C1 segment of cervical spinal cord (tissue), 14 donors: ENCODE measurements at regions not wholly inside any gene's neighbourhood (a gene's known extent, or its start where the extent isn't known, plus 50 kb on each side); places are given as distances from the start of the nearest gene placed in this dataset.

Source experiments
- DNase-seq, 14 donors: peaks; one replicate each; lab custom pipeline; 2025; lab: John Stamatoyannopoulos, UW

- no peak for DNase-seq
These were observed 153.7 kb downstream of the KLF6 start for GRCh38 chr10:3631291-3631690.

GRCh38 chr10:3625959-3626751, 158.9 kb downstream of the KLF6 start:
- DNase-seq, result no peak

DNA sequence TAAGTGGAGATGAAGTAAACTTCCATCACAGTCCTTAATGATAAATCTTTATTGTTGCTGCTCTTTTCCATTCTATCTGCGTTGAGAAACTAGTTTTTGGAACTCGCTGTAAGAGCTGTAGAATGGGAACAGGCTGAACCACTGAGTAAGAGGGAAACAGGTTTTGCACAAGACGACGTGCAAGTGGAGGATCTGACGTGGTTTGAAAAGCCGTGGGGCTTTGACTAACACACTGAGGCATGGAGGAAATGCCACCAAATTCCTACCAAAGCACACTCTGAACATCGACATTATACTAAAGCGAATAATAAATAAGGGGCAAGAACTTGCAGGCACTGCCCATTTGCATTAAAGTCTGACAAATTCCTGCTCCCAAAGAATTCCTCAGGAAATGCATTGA, 160.6 kb downstream of the KLF6 start:
- no peak for DNase-seq

GRCh38 chr10:3623746-3624145, 161.3 kb downstream of the KLF6 start:
- no peak for DNase-seq

- DNase-seq, result no peak
These were observed 162.0 kb downstream of the KLF6 start for GRCh38 chr10:3622845-3623621.

DNA sequence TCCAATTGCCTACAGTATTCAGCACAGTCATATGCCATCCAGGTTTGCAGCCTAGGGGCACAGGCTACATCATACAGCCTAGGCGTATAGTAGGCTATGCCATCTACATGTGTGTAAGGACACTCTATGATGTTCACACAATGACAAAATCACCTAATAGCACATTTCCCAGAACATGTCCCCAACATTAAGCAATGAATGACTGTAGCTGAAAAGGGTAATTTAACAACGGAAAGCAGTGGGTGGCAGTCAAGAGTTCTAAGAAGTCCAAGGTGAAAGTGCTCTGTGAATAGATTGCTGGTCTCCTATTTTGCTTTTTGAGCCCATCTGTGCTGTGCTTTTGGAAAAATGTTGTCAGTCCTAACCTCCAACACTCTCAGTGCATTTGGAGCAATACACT, 162.6 kb downstream of the KLF6 start:
- no peak for DNase-seq

GRCh38 chr10:3620818-3621217, 164.2 kb downstream of the KLF6 start:
- no peak for DNase-seq

GRCh38 chr10:3619241-3619640, 165.8 kb downstream of the KLF6 start:
- no peak for DNase-seq

DNA sequence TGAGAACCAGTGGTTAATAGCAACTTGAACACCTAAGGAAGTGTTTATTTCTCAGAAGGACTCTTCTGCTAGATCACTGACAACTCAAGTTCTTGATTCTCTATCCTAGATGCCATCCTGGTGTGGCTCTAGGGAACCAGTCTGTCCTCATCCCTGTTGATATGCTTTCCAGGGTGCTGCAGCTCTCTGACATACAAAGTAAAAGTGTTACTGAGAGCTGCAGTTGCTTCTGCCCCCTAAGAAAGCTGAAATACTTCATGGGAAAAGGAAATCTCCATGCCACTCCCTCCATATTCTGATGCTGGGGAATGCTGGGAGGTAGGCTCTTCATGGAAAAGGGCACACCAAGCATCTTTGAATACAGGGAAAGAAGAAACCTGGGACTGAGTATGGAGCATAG, 168.1 kb downstream of the KLF6 start:
- no peak for DNase-seq

GRCh38 chr10:3613318-3613717, 171.7 kb downstream of the KLF6 start:
- DNase-seq, result no peak

GRCh38 chr10:3612183-3613001, 172.6 kb downstream of the KLF6 start:
- DNase-seq, result no peak

DNA sequence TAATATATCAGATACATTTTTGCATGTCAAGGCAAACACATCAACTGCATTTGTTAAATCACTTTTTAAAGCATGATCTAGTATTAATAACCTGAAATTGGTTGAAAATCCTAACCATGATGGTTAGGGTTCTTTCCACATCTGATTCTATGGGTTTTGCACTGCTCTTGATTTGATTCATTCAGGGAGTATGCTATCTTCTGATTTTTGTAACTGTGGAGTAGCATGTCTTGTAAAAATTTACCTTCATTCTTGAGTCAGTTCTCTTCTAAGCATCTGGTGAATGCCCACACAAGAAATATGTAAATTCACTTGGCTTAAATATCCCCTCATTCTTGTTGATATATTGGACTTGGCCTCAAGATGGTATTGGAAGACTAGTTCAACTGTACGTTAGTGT, 178.7 kb downstream of the KLF6 start:
- no peak for DNase-seq

- DNase-seq, result no peak
These were observed 179.1 kb downstream of the KLF6 start for GRCh38 chr10:3605882-3606281.

GRCh38 chr10:3595736-3596135, 189.3 kb downstream of the KLF6 start:
- DNase-seq, result no peak

DNA sequence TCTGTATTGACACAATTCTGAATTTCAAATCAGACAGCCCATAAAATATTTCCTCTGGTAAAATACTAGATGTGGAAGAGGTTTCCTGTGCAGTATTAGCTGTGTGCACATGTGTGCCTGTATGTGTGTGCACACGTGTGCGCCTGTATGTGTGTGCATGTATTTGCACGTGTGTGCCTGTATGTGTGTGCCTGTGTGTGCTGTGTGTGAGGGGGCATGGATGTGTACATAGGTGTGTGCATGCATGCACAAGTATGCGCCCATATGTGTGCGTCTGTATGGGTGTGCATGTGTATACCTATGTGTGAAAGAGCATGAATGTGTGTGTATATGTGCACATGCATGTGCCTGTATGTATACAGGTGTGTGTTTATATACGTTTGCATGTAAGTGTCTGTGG, 191.4 kb downstream of the KLF6 start:
- no peak for DNase-seq

GRCh38 chr10:3592424-3592823, 192.6 kb downstream of the KLF6 start:
- no peak for DNase-seq

DNA sequence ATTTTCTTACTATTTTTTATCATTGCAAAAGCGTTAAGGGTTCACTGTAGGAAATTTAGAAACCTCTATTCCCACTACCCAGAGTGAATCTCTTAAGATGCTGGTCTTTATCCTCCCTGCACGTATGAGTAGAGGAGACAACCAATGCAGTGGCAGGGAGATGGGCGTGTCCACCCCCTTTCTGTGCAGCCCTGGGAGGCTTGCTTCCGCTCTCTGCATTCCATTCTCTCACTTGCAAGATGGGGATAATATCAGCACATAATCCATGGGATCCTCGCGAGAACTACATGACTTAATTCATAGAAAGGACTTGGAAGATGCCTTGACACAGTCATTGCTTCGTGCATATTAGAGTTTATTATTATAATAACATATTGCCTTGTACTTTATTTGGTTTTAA, 196.2 kb downstream of the KLF6 start:
- no peak for DNase-seq

DNA sequence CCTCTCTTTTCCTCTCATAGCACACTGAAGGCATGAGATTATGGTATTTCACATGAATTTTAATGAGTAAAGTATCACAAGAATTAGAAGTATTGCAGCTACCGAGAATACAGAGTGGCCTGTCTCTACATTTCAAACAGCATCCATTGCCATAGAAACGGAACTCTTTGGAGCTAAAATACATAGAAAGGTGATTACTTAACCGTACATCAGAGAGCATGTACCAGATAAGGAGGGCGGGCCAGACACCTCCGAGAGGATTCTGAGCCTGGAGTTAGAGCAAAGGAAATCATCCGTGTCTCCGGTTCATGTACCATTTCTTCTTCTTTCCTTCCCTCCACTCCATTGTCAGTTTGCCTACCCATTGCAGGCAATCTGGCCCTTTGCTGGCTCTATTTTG, 196.7 kb downstream of the KLF6 start:
- no peak for DNase-seq

DNA sequence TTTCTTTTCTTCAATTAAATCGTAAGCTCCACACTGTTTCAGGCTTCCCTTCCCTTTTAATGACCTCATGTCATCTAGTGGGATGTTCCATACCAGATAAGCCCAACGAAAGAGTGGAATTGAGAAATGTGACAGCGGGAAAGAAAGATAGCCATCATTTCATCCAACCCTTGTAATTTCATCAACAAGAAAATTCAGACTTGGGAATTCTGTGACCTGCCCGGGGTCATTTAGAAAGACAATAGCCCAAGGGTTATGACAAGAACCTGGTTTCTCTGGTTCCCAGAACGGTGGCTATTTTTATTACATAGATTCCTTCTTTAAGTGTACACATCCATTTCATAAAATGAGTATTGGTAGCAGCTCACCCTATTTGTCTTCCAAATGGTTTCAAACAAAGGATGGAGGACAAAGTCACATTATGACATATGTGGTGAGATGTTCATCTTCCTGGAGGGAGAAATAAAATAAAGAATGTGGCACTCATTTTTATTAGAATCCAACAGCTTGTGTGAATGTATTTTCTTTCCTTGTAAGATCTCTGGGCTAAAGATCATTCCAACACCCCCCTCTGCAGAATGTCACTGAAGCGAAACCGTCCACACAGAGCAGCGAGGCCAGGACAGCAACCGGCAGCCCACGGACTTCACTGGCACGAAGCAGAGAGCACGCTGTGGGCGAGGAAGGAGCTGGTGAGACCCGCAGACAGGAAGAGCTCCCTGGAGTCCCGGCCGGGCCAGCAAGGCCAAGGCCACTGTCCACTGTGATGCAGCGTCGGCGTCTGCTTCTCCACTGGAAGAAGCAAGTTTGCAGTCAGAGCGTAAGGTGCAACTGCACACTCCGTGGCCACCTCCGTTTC, 199.9 kb downstream of the KLF6 start:
- DNase-seq, result no peak

GRCh38 chr10:3580565-3580964, 204.4 kb downstream of the KLF6 start:
- no peak for DNase-seq

GRCh38 chr10:3579845-3580244, 205.2 kb downstream of the KLF6 start:
- DNase-seq, result no peak
